IMR-90 (cell line): ENCODE measurements at regions not wholly inside any gene's neighbourhood (a gene's known extent, or its start where the extent isn't known, plus 50 kb on each side); places are given as distances from the start of the nearest gene placed in this dataset.

ENCODE experiments used
- ATAC-seq: fragments of 200-7000 bp; cut with Tn5 transposase; 2 replicates; pipeline ENCODE4 v1.9.1; 2020; ENCODE audit warnings: low read depth, mild to moderate bottlenecking, moderate library complexity
- BruUV-seq: library from RNA; stranded (reverse); fragments of 400-500 nt; replicated peaks from 2 replicates; lab custom pipeline; 2021; lab: Mats Ljungman, UMichigan
- CTCF ChIA-PET: fragments of 300-600 bp; formaldehyde crosslinking; extraction: SDS; loops from one replicate; lab custom pipeline; 2021; ENCODE audit warnings: antibody characterized with exemption; lab: Yijun Ruan, JAX
- POLR2A ChIA-PET: fragments of 300-600 bp; sonication (Branson Sonifier 250); formaldehyde crosslinking; loops from one replicate; lab custom pipeline; 2022; ENCODE audit warnings: antibody characterized with exemption; ENCODE audit not compliant: unreplicated experiment; lab: Charles Lee
- DNase-seq: peaks from one replicate; pipeline ENCODE4 v3.0.0; 2013
- H2AFZ ChIP-seq: replicated peaks from 2 replicates; pipeline ENCODE3; 2013; ENCODE audit warnings: low read length, mild to moderate bottlenecking; ENCODE audit not compliant: poor library complexity
- H2AK5ac ChIP-seq: 2 replicates; pipeline ENCODE4 v1.6.1; 2013; ENCODE audit warnings: low read depth, low read length, inconsistent platforms
- H2AK9ac ChIP-seq: replicated peaks from 2 replicates; pipeline ENCODE3; 2013; ENCODE audit warnings: mild to moderate bottlenecking, low read depth, low read length, moderate library complexity; ENCODE audit not compliant: poor library complexity
- H2BK120ac ChIP-seq: 2 replicates; pipeline ENCODE4 v1.6.1; 2013; ENCODE audit warnings: low read depth, low read length, inconsistent platforms
- H2BK15ac ChIP-seq: 3 replicates; pipeline ENCODE4 v1.6.1; 2013; ENCODE audit warnings: low read depth, low read length, inconsistent platforms
- H2BK20ac ChIP-seq: 2 replicates; pipeline ENCODE4 v1.6.1; 2013; ENCODE audit warnings: low read depth, mild to moderate bottlenecking, inconsistent platforms, low read length, moderate library complexity
- H2BK5ac ChIP-seq: 2 replicates; pipeline ENCODE4 v1.6.1; 2013; ENCODE audit warnings: mild to moderate bottlenecking, low read depth, low read length, inconsistent platforms; ENCODE audit not compliant: poor library complexity, severe bottlenecking
- H3K14ac ChIP-seq: replicated peaks from 2 replicates; pipeline ENCODE4 v1.6.1; 2013; ENCODE audit warnings: low read depth, low read length, inconsistent platforms
- H3K18ac ChIP-seq: 2 replicates; pipeline ENCODE4 v1.6.1; 2013; ENCODE audit warnings: low read depth, low read length, control low read depth
- H3K23ac ChIP-seq: 2 replicates; pipeline ENCODE4 v1.6.1; 2013; ENCODE audit warnings: low read depth, low read length, inconsistent platforms
- H3K27ac ChIP-seq: 2 replicates; pipeline ENCODE4 v1.5.1; 2013; ENCODE audit warnings: mild to moderate bottlenecking, control low read depth, low read length; ENCODE audit not compliant: insufficient read depth
- H3K27me3 ChIP-seq: 2 replicates; pipeline ENCODE4 v1.6.1; 2013; ENCODE audit warnings: low read length; ENCODE audit not compliant: control insufficient read depth, insufficient read depth
- H3K36me3 ChIP-seq: 2 replicates; pipeline ENCODE4 v1.6.1; 2013; ENCODE audit warnings: low read length, mixed read lengths; ENCODE audit not compliant: control insufficient read depth, insufficient read depth
- H3K4ac ChIP-seq: 2 replicates; pipeline ENCODE4 v1.6.1; 2013; ENCODE audit warnings: low read depth, low read length, inconsistent platforms
- H3K4me1 ChIP-seq: 2 replicates; pipeline ENCODE4 v1.6.1; 2013; ENCODE audit warnings: low read length, mixed read lengths; ENCODE audit not compliant: control insufficient read depth, insufficient read depth
- H3K4me2 ChIP-seq: 2 replicates; pipeline ENCODE4 v1.6.1; 2013; ENCODE audit warnings: low read depth, mild to moderate bottlenecking, control low read depth, low read length, moderate library complexity
- H3K4me3 ChIP-seq: 2 replicates; pipeline ENCODE4 v1.5.1; 2013; ENCODE audit warnings: low read depth, mild to moderate bottlenecking, control low read depth, low read length, moderate library complexity; ENCODE audit not compliant: insufficient read depth
- H3K56ac ChIP-seq: 2 replicates; pipeline ENCODE4 v1.6.1; 2013; ENCODE audit warnings: low read length, inconsistent platforms; ENCODE audit not compliant: insufficient read depth; ENCODE audit errors: extremely low read depth
- H3K79me1 ChIP-seq, 2 experiments: 2 replicates each; pipeline ENCODE4 v1.6.1; 2013; ENCODE audit warnings: low read length in 2 of 2, inconsistent platforms in 1 of 2, low read depth in 1 of 2
- H3K9ac ChIP-seq: 2 replicates; pipeline ENCODE4 v1.6.1; 2013; ENCODE audit warnings: low read depth, low read length, control low read depth
- H3K9me1 ChIP-seq: 2 replicates; pipeline ENCODE4 v1.6.1; 2013; ENCODE audit warnings: low read length, inconsistent platforms; ENCODE audit not compliant: insufficient read depth
- H3K9me3 ChIP-seq: 2 replicates; pipeline ENCODE4 v1.6.1; 2013; ENCODE audit warnings: low read length; ENCODE audit not compliant: control insufficient read depth, insufficient read depth
- H4K20me1 ChIP-seq: 2 replicates; pipeline ENCODE4 v1.6.1; 2013; ENCODE audit warnings: low read length, inconsistent platforms; ENCODE audit not compliant: insufficient read depth
- H4K5ac ChIP-seq: 2 replicates; pipeline ENCODE4 v1.6.1; 2013; ENCODE audit warnings: mild to moderate bottlenecking, low read depth, low read length, control low read depth
- H4K8ac ChIP-seq, 2 experiments: 2 replicates each; pipeline ENCODE4 v1.6.1; 2013; ENCODE audit warnings: low read depth in 2 of 2, low read length in 2 of 2, control low read depth in 1 of 2, inconsistent platforms in 1 of 2
- H4K91ac ChIP-seq: 2 replicates; pipeline ENCODE4 v1.6.1; 2013; ENCODE audit warnings: low read depth, low read length, inconsistent platforms; ENCODE audit not compliant: insufficient read depth
- CTCF ChIP-seq: conservative IDR thresholded peaks from 2 replicates; pipeline ENCODE4 v1.5.1; 2012; ENCODE audit warnings: mild to moderate bottlenecking, low read depth, low read length, improper control_type of control experiment
- MAFK ChIP-seq: IDR thresholded peaks from 2 replicates; pipeline ENCODE4 v1.6.1; 2012; ENCODE audit warnings: low read depth, low read length, improper control_type of control experiment
- WGBS, 2 experiments: methylation state at CpG; one replicate each; pipeline versions ENCODE4 v1.1.5 to v1.1.7; 2013; ENCODE audit warnings: missing lambda C conversion rate in 2 of 2; ENCODE audit not compliant: insufficient read length in 1 of 2; ENCODE audit errors: extremely low coverage in 2 of 2; 5-methylcytosine and 5-hydroxymethylcytosine counted together
- dilution Hi-C: fragments of 300-500 bp; cut with HindIII; formaldehyde crosslinking; loops from one replicate; pipeline ENCODE4 v1.14.3; 2018; ENCODE audit warnings: low sequenced_read_pairs; ENCODE audit not compliant: unreplicated experiment
- in situ Hi-C: fragments of 300-500 bp; cut with MboI; formaldehyde crosslinking; loops from 3 replicates; pipeline ENCODE4 v1.14.3; 2019; ENCODE audit warnings: low sequenced_read_pairs, inconsistent platforms, mixed read lengths
- intact Hi-C: fragments of 100-400 bp; cut with micrococcal nuclease; formaldehyde crosslinking; loops from 2 replicates; pipeline ENCODE4 v1.10.0; 2022

- in situ Hi-C loops = no loop called here
Measured at GRCh38 chr10:129131457-129132132, 335.4 kb upstream of the MGMT start.

More at GRCh38 chr10:129131457-129132132, 335.4 kb upstream of the MGMT start:
- H3K4me3 ChIP-seq = no peak overlapping the region
- H2AK9ac ChIP-seq = no peak overlapping the region
- no peak overlapping the region for H3K56ac ChIP-seq
- DNase-seq = no peak
- TF ChIP-seq CTCF = no peak
- no peak for TF ChIP-seq MAFK
- H3K4ac ChIP-seq = no peak overlapping the region
- dilution Hi-C loops (no loop called here), intact Hi-C loops (no loop called here)
- H3K18ac ChIP-seq = no peak overlapping the region
- H4K20me1 ChIP-seq = no peaks in the 10 kb centered on the region
- no TSS peak for BruUV-seq
- H2BK5ac ChIP-seq = no peak overlapping the region
- H4K8ac ChIP-seq = no peak overlapping the region
- H3K9me1 ChIP-seq = no peaks in the 10 kb centered on the region
- no peak overlapping the region for H3K14ac ChIP-seq
- peaks cover 11% of the 10 kb centered on the region for H3K9me3 ChIP-seq
- no peaks in the 10 kb centered on the region for H3K36me3 ChIP-seq
- no peaks in the 10 kb centered on the region for H3K4me1 ChIP-seq
- H3K9ac ChIP-seq = no peak overlapping the region
- no peak overlapping the region for H2BK20ac ChIP-seq
- no peak overlapping the region for H2BK120ac ChIP-seq
- peaks cover 1% of the 10 kb centered on the region; the same call in 1 of the 2 replicates for H3K27me3 ChIP-seq
- H2AK5ac ChIP-seq = no peak overlapping the region
- H3K79me1 ChIP-seq = no peaks in the 10 kb centered on the region
- no peak overlapping the region for H2BK15ac ChIP-seq
- no peak overlapping the region for H4K91ac ChIP-seq
- no CpG with 5 or more reads among the region's 12 CpGs for WGBS, 2 experiments
- no peak overlapping the region for H4K5ac ChIP-seq
- no peak overlapping the region for H3K23ac ChIP-seq
- ChIA-PET CTCF (no interaction called here), POLR2A (no interaction called here)
- no peak for ATAC-seq
- H2AFZ ChIP-seq = no peak overlapping the region
- H3K4me2 ChIP-seq = no peak overlapping the region
- no peak overlapping the region for H3K27ac ChIP-seq
